Prostate gland (tissue), 2 donors: ENCODE measurements at regions not wholly inside any gene's neighbourhood (a gene's known extent, or its start where the extent isn't known, plus 50 kb on each side); places are given as distances from the start of the nearest gene placed in this dataset.

Experiments used
- POLR2A ChIP-seq: fragments of 450-650 bp; IDR thresholded peaks from one replicate; pipeline ENCODE4 v1.6.1; 2016; ENCODE audit warnings: antibody characterized with exemption, mild to moderate bottlenecking
- POLR2AphosphoS5 ChIP-seq: sonication (generic); formaldehyde crosslinking; IDR thresholded peaks from one replicate; pipeline ENCODE4 v1.6.1; 2017; ENCODE audit warnings: antibody characterized with exemption
- TF ChIP-seq, protein P1 (sequence below), 4 experiments: fragments of 200-600 bp in 2 of 4; fragments of 450-650 bp in 2 of 4; sonication (generic) in 2 of 4; IDR thresholded peaks; 1 replicate in 3 of 4; 2 replicates in 1 of 4; pipeline ENCODE4 v1.5.1; 2016 to 2019; ENCODE audit warnings: antibody characterized with exemption in 4 of 4, mild to moderate bottlenecking in 2 of 4, moderate library complexity in 2 of 4

DNA sequence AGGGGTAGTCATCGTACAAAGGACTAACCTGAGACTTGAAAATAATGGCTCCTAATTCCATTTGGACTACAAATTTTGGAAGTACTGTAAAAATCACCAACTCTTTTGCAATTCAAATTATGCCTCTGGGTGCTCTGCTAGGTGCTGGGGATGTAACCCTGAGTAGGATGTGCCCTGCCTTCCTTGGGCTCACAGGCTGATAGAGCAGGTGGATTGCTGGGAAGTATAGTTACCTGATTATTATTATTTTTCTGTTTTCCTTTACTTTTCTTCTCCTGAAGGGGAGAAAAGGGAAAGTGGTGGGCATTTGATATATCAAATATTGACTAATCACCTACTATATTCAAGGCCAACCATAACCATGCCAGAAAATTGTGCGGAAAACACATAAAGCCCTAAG, 119.3 kb upstream of the RIOK3 start:
- TF ChIP-seq, protein P1, sequence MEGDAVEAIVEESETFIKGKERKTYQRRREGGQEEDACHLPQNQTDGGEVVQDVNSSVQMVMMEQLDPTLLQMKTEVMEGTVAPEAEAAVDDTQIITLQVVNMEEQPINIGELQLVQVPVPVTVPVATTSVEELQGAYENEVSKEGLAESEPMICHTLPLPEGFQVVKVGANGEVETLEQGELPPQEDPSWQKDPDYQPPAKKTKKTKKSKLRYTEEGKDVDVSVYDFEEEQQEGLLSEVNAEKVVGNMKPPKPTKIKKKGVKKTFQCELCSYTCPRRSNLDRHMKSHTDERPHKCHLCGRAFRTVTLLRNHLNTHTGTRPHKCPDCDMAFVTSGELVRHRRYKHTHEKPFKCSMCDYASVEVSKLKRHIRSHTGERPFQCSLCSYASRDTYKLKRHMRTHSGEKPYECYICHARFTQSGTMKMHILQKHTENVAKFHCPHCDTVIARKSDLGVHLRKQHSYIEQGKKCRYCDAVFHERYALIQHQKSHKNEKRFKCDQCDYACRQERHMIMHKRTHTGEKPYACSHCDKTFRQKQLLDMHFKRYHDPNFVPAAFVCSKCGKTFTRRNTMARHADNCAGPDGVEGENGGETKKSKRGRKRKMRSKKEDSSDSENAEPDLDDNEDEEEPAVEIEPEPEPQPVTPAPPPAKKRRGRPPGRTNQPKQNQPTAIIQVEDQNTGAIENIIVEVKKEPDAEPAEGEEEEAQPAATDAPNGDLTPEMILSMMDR (IDR thresholded peaks at IDR 0.05), result no peak
- TF ChIP-seq POLR2A (no peak), POLR2AphosphoS5 (no peak)
